Smooth muscle cell (in vitro differentiated cells): ENCODE measurements at regions not wholly inside any gene's neighbourhood (a gene's known extent, or its start where the extent isn't known, plus 50 kb on each side); places are given as distances from the start of the nearest gene placed in this dataset.

Experiments
- DNase-seq: peaks from one replicate; lab custom pipeline; 2025; ENCODE audit not compliant: unreplicated experiment; lab: John Stamatoyannopoulos, UW
- H2AFZ ChIP-seq: fragments of 200-600 bp; sonication (generic); 2 replicates; pipeline ENCODE4 v1.6.0; 2016; ENCODE audit warnings: antibody characterized with exemption, low read depth, mild to moderate bottlenecking
- H3F3A ChIP-seq: fragments of 200-600 bp; sonication (generic); 2 replicates; pipeline ENCODE4 v1.6.0; 2017; ENCODE audit warnings: antibody characterized with exemption, low read depth
- H3K27ac ChIP-seq: fragments of 200-600 bp; sonication (generic); 2 replicates; pipeline ENCODE4 v1.5.1; 2016; ENCODE audit warnings: low read depth, mild to moderate bottlenecking
- H3K27me3 ChIP-seq: fragments of 200-600 bp; sonication (generic); 2 replicates; pipeline ENCODE4 v1.6.1; 2016; ENCODE audit warnings: low read depth, mild to moderate bottlenecking
- H3K36me3 ChIP-seq: fragments of 200-600 bp; sonication (generic); 2 replicates; pipeline ENCODE4 v1.5.1; 2016; ENCODE audit warnings: low read depth
- H3K4me1 ChIP-seq: fragments of 200-600 bp; sonication (generic); 2 replicates; pipeline ENCODE4 v1.5.1; 2016; ENCODE audit warnings: low read depth
- H3K4me2 ChIP-seq: fragments of 200-600 bp; sonication (generic); 2 replicates; pipeline ENCODE4 v1.6.0; 2016; ENCODE audit warnings: mild to moderate bottlenecking
- H3K4me3 ChIP-seq: fragments of 200-600 bp; sonication (generic); 2 replicates; pipeline ENCODE4 v1.5.1; 2016; ENCODE audit warnings: mild to moderate bottlenecking
- H3K79me2 ChIP-seq: fragments of 200-600 bp; sonication (generic); 2 replicates; pipeline ENCODE4 v1.6.0; 2016; ENCODE audit warnings: low read depth, mild to moderate bottlenecking
- H3K9ac ChIP-seq: fragments of 200-600 bp; sonication (generic); 2 replicates; pipeline ENCODE4 v1.6.0; 2016; ENCODE audit warnings: low read depth
- H3K9me3 ChIP-seq: fragments of 200-600 bp; sonication (generic); replicated peaks from 2 replicates; pipeline ENCODE4 v1.5.1; 2016; ENCODE audit warnings: low read depth
- H4K20me1 ChIP-seq: fragments of 200-600 bp; sonication (generic); 2 replicates; pipeline ENCODE4 v1.6.0; 2016; ENCODE audit warnings: low read depth
- WGBS: methylation state at CpG from one replicate; pipeline ENCODE4 v1.1.7; 2016; ENCODE audit warnings: low lambda C conversion rate; 5-methylcytosine and 5-hydroxymethylcytosine counted together
- TF ChIP-seq, protein P1 (sequence below): fragments of 200-600 bp; sonication (generic); IDR thresholded peaks from 2 replicates; pipeline ENCODE4 v1.5.1; 2017; ENCODE audit warnings: borderline replicate concordance, mild to moderate bottlenecking, antibody characterized with exemption; ENCODE audit not compliant: insufficient read depth, poor library complexity, severe bottlenecking

DNA sequence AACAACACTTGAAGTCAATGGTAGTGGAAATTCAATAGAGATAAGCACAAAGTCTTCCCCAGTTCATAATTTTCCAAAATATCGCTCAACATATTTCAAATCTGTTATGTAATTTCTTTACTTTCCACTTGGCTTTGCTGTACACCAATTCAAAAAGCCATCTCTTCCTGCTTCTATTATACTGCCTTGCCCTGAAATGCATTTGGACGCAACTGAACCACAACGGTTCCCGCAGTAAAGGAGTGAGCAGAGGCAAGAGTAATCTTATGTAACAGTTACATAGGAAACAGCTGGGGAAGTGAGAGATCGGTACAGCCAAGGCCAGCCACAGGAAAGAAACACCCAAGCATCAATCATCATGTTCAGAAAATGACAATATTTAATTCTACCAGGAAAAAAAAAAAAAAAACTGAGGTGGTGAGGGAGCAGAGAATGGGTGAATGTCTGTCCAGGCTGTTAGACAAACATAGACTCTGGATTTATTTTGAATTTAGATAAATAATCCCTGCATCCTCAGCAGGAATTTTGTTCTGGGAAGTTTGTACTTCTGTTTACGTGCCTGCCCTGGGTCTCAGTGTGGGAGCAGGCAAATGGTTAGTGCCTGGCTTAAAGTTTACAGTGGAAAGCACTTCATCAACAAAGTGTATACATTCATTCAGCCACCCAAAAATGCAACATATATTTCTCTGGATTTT, 392.2 kb downstream of the ETS1 start:
- TF ChIP-seq, protein P1, sequence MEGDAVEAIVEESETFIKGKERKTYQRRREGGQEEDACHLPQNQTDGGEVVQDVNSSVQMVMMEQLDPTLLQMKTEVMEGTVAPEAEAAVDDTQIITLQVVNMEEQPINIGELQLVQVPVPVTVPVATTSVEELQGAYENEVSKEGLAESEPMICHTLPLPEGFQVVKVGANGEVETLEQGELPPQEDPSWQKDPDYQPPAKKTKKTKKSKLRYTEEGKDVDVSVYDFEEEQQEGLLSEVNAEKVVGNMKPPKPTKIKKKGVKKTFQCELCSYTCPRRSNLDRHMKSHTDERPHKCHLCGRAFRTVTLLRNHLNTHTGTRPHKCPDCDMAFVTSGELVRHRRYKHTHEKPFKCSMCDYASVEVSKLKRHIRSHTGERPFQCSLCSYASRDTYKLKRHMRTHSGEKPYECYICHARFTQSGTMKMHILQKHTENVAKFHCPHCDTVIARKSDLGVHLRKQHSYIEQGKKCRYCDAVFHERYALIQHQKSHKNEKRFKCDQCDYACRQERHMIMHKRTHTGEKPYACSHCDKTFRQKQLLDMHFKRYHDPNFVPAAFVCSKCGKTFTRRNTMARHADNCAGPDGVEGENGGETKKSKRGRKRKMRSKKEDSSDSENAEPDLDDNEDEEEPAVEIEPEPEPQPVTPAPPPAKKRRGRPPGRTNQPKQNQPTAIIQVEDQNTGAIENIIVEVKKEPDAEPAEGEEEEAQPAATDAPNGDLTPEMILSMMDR: no peak
- DNase-seq: no peak

DNA sequence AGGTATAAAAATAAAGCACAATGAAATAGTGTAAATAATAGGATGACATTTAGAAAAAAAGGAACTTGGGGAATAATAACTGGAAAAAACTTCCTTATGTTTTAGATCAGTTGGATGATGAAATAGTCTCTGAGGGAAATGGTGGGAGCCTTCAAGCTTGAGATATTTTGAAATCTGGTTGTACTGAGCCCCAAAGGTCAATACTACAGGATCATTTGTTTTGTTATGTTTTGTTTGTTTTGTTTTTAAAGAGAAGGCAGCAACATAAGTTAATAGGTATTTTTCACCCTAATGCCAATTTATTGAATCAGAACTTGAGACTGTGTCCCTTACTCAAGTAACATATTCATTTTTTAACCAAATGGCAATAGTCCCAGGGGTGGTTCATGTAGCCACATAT, 393.1 kb downstream of the ETS1 start:
- no peak for DNase-seq
- no peak overlapping the region for H3K4me2 ChIP-seq
- no peaks in the 10 kb centered on the region for H3F3A ChIP-seq
- no peaks in the 10 kb centered on the region for H4K20me1 ChIP-seq
- H3K4me1 ChIP-seq: no peaks in the 10 kb centered on the region
- H3K27me3 ChIP-seq: no peaks in the 10 kb centered on the region
- TF ChIP-seq, protein P1: no peak
- H3K9me3 ChIP-seq: no peaks in the 10 kb centered on the region
- H3K9ac ChIP-seq: no peak overlapping the region
- no peak overlapping the region for H2AFZ ChIP-seq
- no peaks in the 10 kb centered on the region for H3K79me2 ChIP-seq
- no peaks in the 10 kb centered on the region for H3K36me3 ChIP-seq
- H3K27ac ChIP-seq: no peak overlapping the region
- no peak overlapping the region for H3K4me3 ChIP-seq

More for the DNA sequence above, 392.2 kb downstream of the ETS1 start:
- Histone ChIP-seq H3K9me3 (no peaks in the 10 kb centered on the region), H3F3A (no peaks in the 10 kb centered on the region), H3K36me3 (no peaks in the 10 kb centered on the region), H3K4me2 (peak overlapping the region; percentile 20), H4K20me1 (no peaks in the 10 kb centered on the region), H3K9ac (no peak overlapping the region), H3K79me2 (no peaks in the 10 kb centered on the region), H3K27ac (no peak overlapping the region), H2AFZ (no peak overlapping the region), H3K4me1 (no peaks in the 10 kb centered on the region), H3K4me3 (no peak overlapping the region), H3K27me3 (no peaks in the 10 kb centered on the region)
- 53% methylated on average over 6 of the region's 6 CpGs for WGBS

DNA sequence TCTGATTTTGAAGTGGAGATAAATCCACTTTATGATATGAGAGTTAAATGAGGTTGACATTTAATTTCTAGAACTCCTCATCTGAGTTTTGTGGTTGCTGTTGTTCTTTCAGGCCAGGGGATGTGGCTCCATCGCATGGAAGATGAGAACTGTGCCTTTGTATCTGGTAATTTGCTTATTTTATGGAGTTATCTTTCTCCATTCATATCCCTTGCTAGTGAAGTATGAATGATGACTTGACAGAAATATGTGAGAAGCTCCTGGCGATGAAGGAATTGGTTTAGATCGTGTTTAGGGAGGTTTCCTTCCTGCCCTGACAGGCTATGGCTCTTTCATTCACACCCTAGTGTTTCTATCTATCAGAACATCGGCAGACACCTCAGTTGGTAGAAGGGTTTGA, 393.7 kb downstream of the ETS1 start:
- 80% methylated on average over 4 of the region's 4 CpGs for WGBS

More for the DNA sequence above, 393.7 kb downstream of the ETS1 start:
- TF ChIP-seq, protein P1: no peak
- no peak overlapping the region for H3K27ac ChIP-seq
- no peak overlapping the region for H3K4me3 ChIP-seq
- no peaks in the 10 kb centered on the region for H3K79me2 ChIP-seq
- no peaks in the 10 kb centered on the region for H3K27me3 ChIP-seq
- H4K20me1 ChIP-seq: no peaks in the 10 kb centered on the region
- H3K9ac ChIP-seq: no peak overlapping the region
- H3K9me3 ChIP-seq: no peaks in the 10 kb centered on the region
- H2AFZ ChIP-seq: no peak overlapping the region
- no peaks in the 10 kb centered on the region for H3K4me1 ChIP-seq
- no peak for DNase-seq
- H3F3A ChIP-seq: no peaks in the 10 kb centered on the region
- no peak overlapping the region for H3K4me2 ChIP-seq
- H3K36me3 ChIP-seq: no peaks in the 10 kb centered on the region
